ENCODE measurements at regions not wholly inside any gene's neighbourhood (a gene's known extent, or its start where the extent isn't known, plus 50 kb on each side); places are given as distances from the start of the nearest gene placed in this dataset.

DNA sequence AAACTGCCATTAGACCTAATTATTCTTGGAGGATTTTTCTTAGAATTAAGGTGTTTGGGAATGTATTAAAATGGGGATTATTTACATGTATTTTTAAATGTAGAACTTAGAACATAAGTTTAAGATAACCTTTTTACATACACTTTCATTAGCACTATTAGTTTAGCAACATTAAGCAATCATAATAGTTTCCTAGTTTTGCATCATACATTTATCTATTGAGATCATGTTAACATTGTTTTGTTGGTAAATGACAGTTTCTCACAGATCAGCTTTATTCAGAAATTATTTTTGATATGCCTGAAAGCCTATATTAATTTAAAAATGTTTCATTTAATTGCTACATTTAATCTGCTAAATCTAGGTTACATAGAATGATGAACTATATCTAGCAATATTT lies 189.7 kb upstream of the PPP1R3A start:
- H3K4me3 ChIP-seq (IDR thresholded peaks at IDR 0.05; ENCODE audit: insufficient read depth, low read depth, low read length): no peak overlapping the region
- H3K36me3 ChIP-seq (ENCODE audit: insufficient read depth): no peaks in the 10 kb centered on the region
- H3K79me2 ChIP-seq (ENCODE audit: insufficient read depth, low read depth): no peaks in the 10 kb centered on the region; the same call in 1 of the 2 replicates
- no peaks in the 10 kb centered on the region for H4K20me1 ChIP-seq (ENCODE audit: insufficient read depth)
- no peak overlapping the region for H3K9ac ChIP-seq
- H3K27me3 ChIP-seq (ENCODE audit: insufficient read depth, low read depth): no peaks in the 10 kb centered on the region
- H3K27ac ChIP-seq: no peak overlapping the region
- no peak for TF ChIP-seq CTCF (conservative IDR thresholded peaks at IDR 0.05; ENCODE audit: low read depth, low read length)
- no peak overlapping the region for H3K4me2 ChIP-seq
- no peak overlapping the region for H2AFZ ChIP-seq (ENCODE audit: low read depth)
- peaks cover 22% of the 10 kb centered on the region for H3K4me1 ChIP-seq (ENCODE audit: low read depth, poor library complexity, severe bottlenecking)

DNA sequence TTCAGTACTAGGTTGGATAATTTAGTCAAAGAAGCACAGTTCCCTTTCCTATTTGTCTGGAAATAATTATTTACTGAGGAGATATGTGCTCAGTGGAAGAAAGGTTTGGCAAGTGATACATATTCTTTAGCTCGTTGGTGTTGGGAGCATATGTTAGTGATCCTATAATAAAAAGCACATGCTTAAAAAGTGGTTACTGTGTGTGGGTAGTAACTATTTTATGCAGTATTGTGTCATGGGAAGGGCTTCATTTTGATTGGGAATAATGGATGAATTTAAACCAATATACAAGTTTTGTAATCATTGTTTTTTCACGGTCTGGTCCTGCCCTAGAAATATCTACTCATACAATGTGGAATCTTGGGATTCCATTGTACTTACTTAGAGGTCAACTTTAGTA lies 188.7 kb upstream of the PPP1R3A start:
- Histone ChIP-seq H3K27me3 (ENCODE audit: insufficient read depth, low read depth) (no peaks in the 10 kb centered on the region), H3K27ac (no peak overlapping the region), H4K20me1 (ENCODE audit: insufficient read depth) (no peaks in the 10 kb centered on the region), H3K36me3 (ENCODE audit: insufficient read depth) (no peaks in the 10 kb centered on the region), H3K79me2 (ENCODE audit: insufficient read depth, low read depth) (no peaks in the 10 kb centered on the region; the same call in 1 of the 2 replicates), H3K4me1 (ENCODE audit: low read depth, poor library complexity, severe bottlenecking) (peaks cover 22% of the 10 kb centered on the region), H3K4me3 (IDR thresholded peaks at IDR 0.05; ENCODE audit: insufficient read depth, low read depth, low read length) (no peak overlapping the region), H3K9ac (no peak overlapping the region), H2AFZ (ENCODE audit: low read depth) (no peak overlapping the region), H3K4me2 (no peak overlapping the region)
- TF ChIP-seq CTCF (conservative IDR thresholded peaks at IDR 0.05; ENCODE audit: low read depth, low read length): no peak

- Histone ChIP-seq H3K36me3 (ENCODE audit: insufficient read depth) (no peaks in the 10 kb centered on the region), H3K27ac (no peak overlapping the region), H3K4me3 (IDR thresholded peaks at IDR 0.05; ENCODE audit: insufficient read depth, low read depth, low read length) (no peak overlapping the region), H3K9ac (no peak overlapping the region), H2AFZ (ENCODE audit: low read depth) (no peak overlapping the region), H4K20me1 (ENCODE audit: insufficient read depth) (no peaks in the 10 kb centered on the region), H3K4me2 (no peak overlapping the region), H3K4me1 (ENCODE audit: low read depth, poor library complexity, severe bottlenecking) (peaks cover 18% of the 10 kb centered on the region), H3K79me2 (ENCODE audit: insufficient read depth, low read depth) (no peaks in the 10 kb centered on the region; the same call in 1 of the 2 replicates), H3K27me3 (ENCODE audit: insufficient read depth, low read depth) (no peaks in the 10 kb centered on the region)
- no peak for TF ChIP-seq CTCF (conservative IDR thresholded peaks at IDR 0.05; ENCODE audit: low read depth, low read length)
Measured at GRCh38 chr7:114104035-114104434, 185.2 kb upstream of the PPP1R3A start.

DNA sequence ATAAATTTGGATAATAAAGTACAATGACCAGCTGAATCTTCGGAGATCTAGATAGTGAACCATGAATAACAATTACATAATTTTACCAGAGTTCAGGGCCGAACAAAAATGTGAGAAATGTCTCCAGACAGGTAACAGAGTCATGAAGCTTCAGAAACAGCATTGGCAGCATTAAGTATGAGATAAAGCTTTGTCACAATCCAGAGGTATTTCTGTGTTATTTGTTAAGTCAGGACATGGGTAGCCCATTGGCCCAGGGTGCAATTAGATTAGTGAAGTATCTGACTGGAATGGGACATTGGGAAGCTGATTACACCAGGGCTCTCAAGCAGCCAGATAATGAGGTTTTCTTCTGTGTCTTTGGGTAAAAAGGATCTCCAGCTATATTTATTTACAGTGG lies 184.2 kb upstream of the PPP1R3A start:
- H3K27ac ChIP-seq: no peak overlapping the region
- H3K4me2 ChIP-seq: no peak overlapping the region
- H3K4me3 ChIP-seq (IDR thresholded peaks at IDR 0.05; ENCODE audit: insufficient read depth, low read depth, low read length): no peak overlapping the region
- no peak overlapping the region for H3K9ac ChIP-seq
- no peaks in the 10 kb centered on the region for H3K27me3 ChIP-seq (ENCODE audit: insufficient read depth, low read depth)
- no peak for TF ChIP-seq CTCF (conservative IDR thresholded peaks at IDR 0.05; ENCODE audit: low read depth, low read length)
- no peak overlapping the region for H2AFZ ChIP-seq (ENCODE audit: low read depth)
- H4K20me1 ChIP-seq (ENCODE audit: insufficient read depth): no peaks in the 10 kb centered on the region
- H3K36me3 ChIP-seq (ENCODE audit: insufficient read depth): no peaks in the 10 kb centered on the region
- H3K4me1 ChIP-seq (ENCODE audit: low read depth, poor library complexity, severe bottlenecking): peaks cover 7% of the 10 kb centered on the region
- no peaks in the 10 kb centered on the region; the same call in 1 of the 2 replicates for H3K79me2 ChIP-seq (ENCODE audit: insufficient read depth, low read depth)

All from KMS-11 (cell line).